ENCODE measurements at regions not wholly inside any gene's neighbourhood (a gene's known extent, or its start where the extent isn't known, plus 50 kb on each side); places are given as distances from the start of the nearest gene placed in this dataset.

DNA sequence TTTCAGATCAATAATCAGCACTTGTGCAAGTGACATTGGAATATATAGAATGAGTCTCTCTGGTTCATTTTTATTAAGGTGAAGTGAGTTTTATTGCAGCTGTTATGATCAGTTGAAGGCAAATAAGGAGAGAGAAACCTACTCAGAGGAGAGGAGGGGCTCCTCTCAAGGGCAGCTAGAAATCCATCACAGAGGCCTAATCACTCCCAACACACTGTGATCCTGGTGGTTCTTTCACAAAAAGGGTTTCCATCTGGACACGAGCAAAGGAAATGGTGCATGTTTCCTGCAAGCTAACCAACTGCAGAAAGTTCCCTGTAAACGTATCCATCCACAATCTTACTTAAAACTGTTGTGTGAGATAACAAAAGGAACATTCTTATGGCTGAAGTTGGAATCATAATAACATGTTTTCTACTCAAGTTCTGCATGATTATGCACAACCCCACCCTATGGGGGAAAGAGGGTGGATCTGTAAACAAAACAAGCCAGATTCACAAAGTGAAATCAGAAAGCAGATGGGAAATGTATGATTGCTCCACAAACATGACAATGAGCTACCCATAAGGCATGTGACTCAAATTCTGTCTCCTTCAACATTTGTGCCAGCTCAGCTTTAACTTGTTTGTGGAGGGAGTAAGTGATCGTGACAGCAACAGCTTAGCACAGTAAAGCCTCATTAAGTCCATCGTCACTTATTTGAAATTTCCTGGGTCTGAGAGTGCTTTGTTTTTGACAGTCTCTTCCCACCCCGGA is 141.2 kb upstream of the ST6GALNAC5 start:
- Histone ChIP-seq H2AK5ac (ENCODE audit: low read depth, low read length) (no peak overlapping the region), H4K20me1 (ENCODE audit: insufficient read depth, low read length) (no peaks in the 10 kb centered on the region), H3K4me3 (ENCODE audit: insufficient read depth, low read depth, low read length) (no peak overlapping the region), H2AK9ac (replicated peaks; ENCODE audit: low read depth, low read length, poor library complexity) (no peak overlapping the region), H3K4ac (ENCODE audit: low read depth, low read length) (no peak overlapping the region), H3K79me1 (ENCODE audit: low read depth in 1 of 2, low read length in 2 of 2) (no peaks in the 10 kb centered on the region), H4K8ac (ENCODE audit: low read depth in 2 of 2, low read length in 2 of 2) (no peak overlapping the region), H2BK120ac (ENCODE audit: low read depth, low read length) (no peak overlapping the region), H3K56ac (ENCODE audit: extremely low read depth, insufficient read depth, low read length) (no peak overlapping the region), H3K36me3 (ENCODE audit: control insufficient read depth, insufficient read depth, low read length) (no peaks in the 10 kb centered on the region), H3K27ac (ENCODE audit: insufficient read depth, low read length) (no peak overlapping the region), H3K4me2 (ENCODE audit: low read depth, low read length) (no peak overlapping the region), H2BK15ac (ENCODE audit: low read depth, low read length) (no peak overlapping the region), H4K5ac (ENCODE audit: low read depth, low read length) (no peak overlapping the region), H2BK20ac (ENCODE audit: low read depth, low read length) (no peak overlapping the region), H4K91ac (ENCODE audit: insufficient read depth, low read depth, low read length) (no peak overlapping the region), H3K27me3 (ENCODE audit: control insufficient read depth, insufficient read depth, low read length) (no peaks in the 10 kb centered on the region), H3K9ac (ENCODE audit: low read depth, low read length) (no peak overlapping the region), H3K23ac (ENCODE audit: low read depth, low read length) (no peak overlapping the region), H3K9me1 (ENCODE audit: insufficient read depth, low read length) (no peaks in the 10 kb centered on the region), H3K18ac (ENCODE audit: low read depth, low read length) (no peak overlapping the region), H2AFZ (replicated peaks; ENCODE audit: low read length, poor library complexity) (no peak overlapping the region), H2BK5ac (ENCODE audit: low read depth, low read length, poor library complexity, severe bottlenecking) (no peak overlapping the region), H3K9me3 (ENCODE audit: control insufficient read depth, insufficient read depth, low read length) (no peaks in the 10 kb centered on the region), H3K4me1 (ENCODE audit: control insufficient read depth, insufficient read depth, low read length) (no peaks in the 10 kb centered on the region), H3K14ac (replicated peaks; ENCODE audit: low read depth, low read length) (no peak overlapping the region)
- TF ChIP-seq, protein P1, sequence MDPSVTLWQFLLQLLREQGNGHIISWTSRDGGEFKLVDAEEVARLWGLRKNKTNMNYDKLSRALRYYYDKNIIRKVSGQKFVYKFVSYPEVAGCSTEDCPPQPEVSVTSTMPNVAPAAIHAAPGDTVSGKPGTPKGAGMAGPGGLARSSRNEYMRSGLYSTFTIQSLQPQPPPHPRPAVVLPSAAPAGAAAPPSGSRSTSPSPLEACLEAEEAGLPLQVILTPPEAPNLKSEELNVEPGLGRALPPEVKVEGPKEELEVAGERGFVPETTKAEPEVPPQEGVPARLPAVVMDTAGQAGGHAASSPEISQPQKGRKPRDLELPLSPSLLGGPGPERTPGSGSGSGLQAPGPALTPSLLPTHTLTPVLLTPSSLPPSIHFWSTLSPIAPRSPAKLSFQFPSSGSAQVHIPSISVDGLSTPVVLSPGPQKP (IDR thresholded peaks at IDR 0.05; ENCODE audit: borderline replicate concordance, low read depth, low read length), result no peak
- TF ChIP-seq MAFK (IDR thresholded peaks at IDR 0.05; ENCODE audit: low read depth, low read length) (no peak), SMC3 (IDR thresholded peaks at IDR 0.05; ENCODE audit: low read depth, low read length) (no peak), MAZ (IDR thresholded peaks at IDR 0.05; ENCODE audit: borderline replicate concordance, low read depth, low read length) (no peak), RCOR1 (IDR thresholded peaks at IDR 0.05; ENCODE audit: insufficient replicate concordance, low read length) (no peak), MXI1 (IDR thresholded peaks at IDR 0.05; ENCODE audit: borderline replicate concordance, low read depth, low read length) (no peak), CHD1 (IDR thresholded peaks at IDR 0.05; ENCODE audit: low read depth, low read length) (no peak), RAD21 (IDR thresholded peaks at IDR 0.05; ENCODE audit: low read length) (no peak)
- TF ChIP-seq, protein P2, sequence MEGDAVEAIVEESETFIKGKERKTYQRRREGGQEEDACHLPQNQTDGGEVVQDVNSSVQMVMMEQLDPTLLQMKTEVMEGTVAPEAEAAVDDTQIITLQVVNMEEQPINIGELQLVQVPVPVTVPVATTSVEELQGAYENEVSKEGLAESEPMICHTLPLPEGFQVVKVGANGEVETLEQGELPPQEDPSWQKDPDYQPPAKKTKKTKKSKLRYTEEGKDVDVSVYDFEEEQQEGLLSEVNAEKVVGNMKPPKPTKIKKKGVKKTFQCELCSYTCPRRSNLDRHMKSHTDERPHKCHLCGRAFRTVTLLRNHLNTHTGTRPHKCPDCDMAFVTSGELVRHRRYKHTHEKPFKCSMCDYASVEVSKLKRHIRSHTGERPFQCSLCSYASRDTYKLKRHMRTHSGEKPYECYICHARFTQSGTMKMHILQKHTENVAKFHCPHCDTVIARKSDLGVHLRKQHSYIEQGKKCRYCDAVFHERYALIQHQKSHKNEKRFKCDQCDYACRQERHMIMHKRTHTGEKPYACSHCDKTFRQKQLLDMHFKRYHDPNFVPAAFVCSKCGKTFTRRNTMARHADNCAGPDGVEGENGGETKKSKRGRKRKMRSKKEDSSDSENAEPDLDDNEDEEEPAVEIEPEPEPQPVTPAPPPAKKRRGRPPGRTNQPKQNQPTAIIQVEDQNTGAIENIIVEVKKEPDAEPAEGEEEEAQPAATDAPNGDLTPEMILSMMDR (conservative IDR thresholded peaks at IDR 0.05; ENCODE audit: low read depth, low read length), result no peak
- no TSS peak for BruUV-seq (replicated peaks)
- in situ Hi-C loops (cut with MboI; ENCODE audit: low sequenced_read_pairs) (no loop called here), intact Hi-C loops (cut with micrococcal nuclease) (no loop called here), dilution Hi-C loops (cut with HindIII; ENCODE audit: low sequenced_read_pairs, unreplicated experiment) (no loop called here)
- POLR2A ChIA-PET (ENCODE audit: unreplicated experiment), result no interaction called here
- DNase-seq, result no peak
- WGBS, 2 experiments (ENCODE audit: extremely low coverage in 2 of 2, insufficient read length in 1 of 2), result 49% methylated on average over 2 of the region's 5 CpGs; no CpG with 5 or more reads in 1 of the 2 experiments
- ATAC-seq (ENCODE audit: low read depth), result no peak
- CTCF ChIA-PET, result no interaction called here

Measured in IMR-90 (cell line).